HG03469 (cell line): ENCODE measurements at regions not wholly inside any gene's neighbourhood (a gene's known extent, or its start where the extent isn't known, plus 50 kb on each side); places are given as distances from the start of the nearest gene placed in this dataset.
"Not testable (repeated sequence)": the region's sequence is repeated elsewhere in the genome, so short reads cannot be mapped to it uniquely, and the experiment has no call there.

ENCODE experiments used
- ATAC-seq: cut with Tn5 transposase; IDR thresholded peaks from one replicate; pipeline ENCODE4 v1.9.1; 2021; ENCODE audit warnings: mild to moderate bottlenecking, moderate library complexity, moderate number of reproducible peaks; ENCODE audit not compliant: unreplicated experiment

- ATAC-seq, result no peak
Measured at GRCh38 chr5:75002271-75002670, 50.1 kb downstream of the GCNT4 start.

GRCh38 chr5:74995926-74996325 lies 56.4 kb downstream of the GCNT4 start:
- ATAC-seq, result no peak

GRCh38 chr5:74994826-74995225 lies 57.5 kb downstream of the GCNT4 start:
- no peak for ATAC-seq

- ATAC-seq, result no peak
Measured at GRCh38 chr5:74993743-74994142, 58.6 kb downstream of the GCNT4 start.

GRCh38 chr5:74992791-74993190 lies 59.6 kb downstream of the GCNT4 start:
- no peak for ATAC-seq

GRCh38 chr5:74991522-74991921 lies 60.8 kb downstream of the GCNT4 start:
- ATAC-seq, result no peak

- no peak for ATAC-seq
Measured at GRCh38 chr5:74990194-74990593, 62.2 kb downstream of the GCNT4 start.

- ATAC-seq, result no peak
Measured at GRCh38 chr5:74988273-74988983, 63.9 kb downstream of the GCNT4 start.

- no peak for ATAC-seq
Measured at GRCh38 chr5:74978345-74978744, 74.0 kb downstream of the GCNT4 start.

- no peak for ATAC-seq
Measured at GRCh38 chr5:74977471-74977870, 74.9 kb downstream of the GCNT4 start.

GRCh38 chr5:74976651-74977050 lies 75.7 kb downstream of the GCNT4 start:
- ATAC-seq, result no peak

GRCh38 chr5:74975582-74975981 lies 76.8 kb downstream of the GCNT4 start:
- ATAC-seq, result no peak

- no peak for ATAC-seq
Measured at GRCh38 chr5:74974451-74975091, 77.8 kb downstream of the GCNT4 start.

GRCh38 chr5:74973694-74974093 lies 78.7 kb downstream of the GCNT4 start:
- ATAC-seq, result no peak

GRCh38 chr5:74971947-74972460 lies 80.4 kb downstream of the GCNT4 start:
- no peak for ATAC-seq

GRCh38 chr5:74970891-74971290 lies 81.5 kb downstream of the GCNT4 start:
- not testable (repeated sequence) for ATAC-seq

- ATAC-seq, result no peak
Measured at GRCh38 chr5:74969726-74970125, 82.6 kb downstream of the GCNT4 start.

GRCh38 chr5:74966141-74967026 lies 86.0 kb downstream of the GCNT4 start:
- ATAC-seq, result no peak

- no peak for ATAC-seq
Measured at GRCh38 chr5:74963407-74963806, 89.0 kb downstream of the GCNT4 start.

GRCh38 chr5:74957906-74958305 lies 91.7 kb upstream of the FAM169A start:
- no peak for ATAC-seq

- ATAC-seq, result no peak
Measured at GRCh38 chr5:74957029-74957784, 91.0 kb upstream of the FAM169A start.
